HuH-7 (cell line): ENCODE measurements at regions not wholly inside any gene's neighbourhood (a gene's known extent, or its start where the extent isn't known, plus 50 kb on each side); places are given as distances from the start of the nearest gene placed in this dataset.

Experiments used
- DNase-seq: peaks from one replicate; pipeline ENCODE4 v3.0.0; 2011; ENCODE audit warnings: low spot score

DNA sequence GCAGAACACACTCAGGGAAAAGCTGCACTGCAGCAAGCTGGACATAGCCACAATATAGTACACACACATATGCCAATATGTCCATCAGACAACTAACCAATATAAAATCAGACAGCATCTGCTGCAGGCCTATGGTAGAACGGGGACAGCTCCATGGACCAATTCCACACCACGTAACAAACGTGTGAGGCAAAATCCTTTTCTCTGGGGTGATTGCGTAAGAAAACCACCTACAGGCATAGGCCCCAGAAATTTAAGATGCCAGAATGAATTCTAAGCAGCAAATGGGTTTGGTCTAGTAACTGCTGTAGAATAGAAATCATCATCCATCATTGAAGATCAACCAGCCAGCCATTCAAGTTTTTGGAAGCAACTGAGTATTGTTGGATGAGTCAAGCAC lies 368.9 kb upstream of the TMPO start:
- no peak for DNase-seq

DNA sequence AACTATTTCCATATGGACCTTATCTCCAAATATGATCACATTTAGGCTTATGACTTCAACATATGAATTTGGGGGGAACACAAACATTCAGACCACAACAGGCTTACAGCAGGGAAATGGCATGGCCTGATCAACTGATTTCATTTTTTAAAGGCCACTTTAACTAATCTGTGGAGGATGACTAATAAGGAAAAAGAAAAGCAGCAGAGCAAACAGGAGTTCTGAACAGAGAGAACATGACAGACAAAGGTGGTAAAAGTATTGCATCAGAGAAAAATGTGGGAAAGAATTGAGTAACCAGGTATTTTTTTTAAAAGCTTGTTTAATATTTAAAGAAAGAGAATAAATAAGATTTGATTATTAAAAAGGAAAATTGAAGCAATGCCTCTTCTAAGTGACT lies 366.1 kb upstream of the TMPO start:
- DNase-seq: no peak

DNA sequence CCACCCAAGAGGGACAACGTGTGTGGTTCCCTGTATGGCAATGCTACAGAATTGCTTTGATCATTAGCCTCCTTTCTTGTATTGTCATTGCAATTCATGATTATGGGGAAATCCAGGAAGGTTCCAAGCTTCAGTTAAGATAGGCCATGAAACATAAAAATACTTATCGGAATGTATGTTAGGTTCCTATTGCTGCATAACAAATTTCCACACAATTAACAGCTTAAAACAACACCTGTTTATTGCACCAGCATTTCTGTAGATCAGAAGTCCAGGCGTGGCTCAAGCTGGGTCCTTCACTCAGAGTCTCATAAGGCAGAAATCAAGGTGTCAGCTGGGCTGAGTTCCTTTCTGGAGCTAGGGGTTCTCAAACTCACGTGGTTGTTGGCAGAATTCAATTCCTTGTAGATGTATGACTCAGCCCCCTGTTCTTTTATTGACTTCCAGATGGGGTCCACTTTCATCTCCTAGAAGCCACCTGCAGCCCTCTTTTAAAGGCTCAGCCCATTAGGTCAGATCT lies 365.6 kb upstream of the TMPO start:
- no peak for DNase-seq

DNA sequence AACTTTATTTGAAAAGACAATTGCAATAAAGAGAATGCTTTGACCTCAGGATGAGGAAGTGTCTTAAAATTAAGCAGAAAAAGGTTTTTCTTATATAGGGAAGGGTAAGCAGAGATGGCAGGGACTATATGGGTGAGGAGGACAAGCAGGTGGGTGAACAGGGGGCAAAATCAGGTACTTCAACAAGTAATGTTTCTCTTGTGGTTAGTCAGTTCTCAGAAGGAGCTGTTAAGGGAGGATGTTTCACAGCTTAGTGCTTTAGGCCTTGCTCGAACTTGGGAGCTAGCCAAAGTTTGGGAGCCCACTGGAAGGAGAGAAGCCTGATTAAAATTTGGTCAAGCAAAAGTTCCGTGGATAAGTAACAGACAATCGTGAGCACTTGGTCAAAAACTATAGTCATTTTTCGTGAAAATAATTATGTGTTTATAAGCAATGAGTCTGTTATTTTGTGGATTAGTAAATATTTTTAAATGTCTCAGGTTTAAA lies 364.2 kb upstream of the TMPO start:
- DNase-seq: no peak

DNA sequence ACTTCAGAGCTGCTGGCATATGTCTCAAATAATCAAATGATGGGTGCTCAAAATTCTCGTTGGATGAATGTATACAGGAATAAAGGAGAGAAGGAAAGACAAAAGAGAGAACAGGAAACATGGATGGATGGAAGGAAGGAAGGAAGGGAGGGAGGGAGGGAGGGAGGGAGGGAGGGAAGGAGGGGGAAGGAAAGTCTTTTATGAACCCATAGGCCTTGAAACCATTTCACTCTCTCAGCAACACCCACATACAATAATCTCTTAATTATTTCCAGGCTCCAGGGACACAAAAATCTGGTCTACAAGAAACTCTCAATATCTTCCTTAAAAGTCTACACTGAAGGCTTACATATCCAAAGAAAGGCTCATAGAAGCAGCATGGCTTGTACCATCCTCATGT lies 363.4 kb upstream of the TMPO start:
- no peak for DNase-seq

DNA sequence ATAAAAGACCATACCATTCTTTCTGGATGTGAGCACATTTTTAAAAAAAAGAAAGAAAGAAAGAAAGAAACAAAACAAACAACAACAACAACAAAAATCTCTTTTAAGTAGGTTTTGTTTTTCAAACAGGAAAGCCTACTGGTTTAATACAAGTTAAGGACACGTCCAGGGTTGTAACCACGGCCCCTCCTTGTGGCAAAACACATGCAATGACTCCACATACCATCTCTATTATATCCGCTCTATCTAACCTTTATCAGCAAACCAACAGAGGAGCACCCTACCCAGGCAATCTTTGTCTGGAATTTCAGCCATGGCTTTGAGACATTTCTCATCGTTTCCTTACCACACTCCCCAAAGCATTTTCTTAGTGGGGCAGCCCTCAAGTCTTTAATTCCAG lies 360.5 kb upstream of the TMPO start:
- peak; percentile 7 for DNase-seq

DNA sequence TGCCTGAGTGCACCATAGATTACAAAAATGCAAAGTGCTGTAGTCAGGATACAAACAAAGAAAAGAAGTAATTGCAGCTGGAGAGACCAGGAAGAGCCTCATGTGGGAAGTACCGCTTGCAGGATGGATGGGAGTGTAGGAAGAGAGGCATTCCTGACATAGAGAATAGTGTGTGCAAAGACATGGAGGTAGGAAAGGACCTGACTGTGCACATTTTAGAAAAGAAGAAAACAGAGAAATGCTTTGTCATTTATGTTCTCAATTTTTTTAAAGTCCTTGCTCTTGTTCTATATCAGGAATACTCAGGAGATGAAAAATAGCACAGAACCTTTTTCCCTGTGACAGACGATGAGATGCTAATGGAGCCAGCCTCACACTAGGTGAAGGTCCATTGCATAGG lies 358.7 kb upstream of the TMPO start:
- no peak for DNase-seq

DNA sequence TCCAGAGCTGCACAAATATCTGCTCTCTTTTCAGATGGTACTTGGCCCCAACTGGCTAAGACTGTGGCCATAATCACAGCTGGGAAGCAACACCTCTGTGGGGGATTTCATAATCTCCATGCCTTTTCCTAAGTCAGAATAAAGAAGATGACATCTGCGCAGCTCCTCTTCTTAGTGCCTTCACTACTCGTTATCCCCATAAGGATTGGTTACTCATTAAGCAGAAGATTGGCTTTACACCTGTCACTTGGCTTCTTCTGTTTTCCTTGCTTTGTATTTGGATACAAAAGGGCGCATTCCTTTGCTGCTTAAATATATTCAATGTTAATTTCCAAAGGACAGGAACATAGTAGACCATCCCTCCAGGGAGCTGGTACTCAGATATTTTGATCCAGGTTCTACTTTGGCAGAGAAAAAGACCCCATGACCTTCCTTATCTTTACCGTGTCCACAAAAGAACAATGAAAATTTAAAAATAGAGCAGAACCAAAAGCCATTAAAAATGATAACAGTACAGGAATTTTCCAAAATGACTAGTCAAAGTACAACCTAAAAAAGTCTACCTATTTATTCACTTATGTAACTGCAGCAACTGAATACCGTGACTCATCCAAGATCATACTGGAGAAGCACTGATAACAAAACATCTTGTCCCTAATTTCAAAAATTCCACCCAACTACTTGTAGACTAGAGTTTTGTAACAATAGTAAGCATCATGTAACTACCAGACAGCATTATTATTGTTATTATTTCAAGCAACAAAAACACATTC lies 352.3 kb upstream of the TMPO start:
- DNase-seq: no peak

DNA sequence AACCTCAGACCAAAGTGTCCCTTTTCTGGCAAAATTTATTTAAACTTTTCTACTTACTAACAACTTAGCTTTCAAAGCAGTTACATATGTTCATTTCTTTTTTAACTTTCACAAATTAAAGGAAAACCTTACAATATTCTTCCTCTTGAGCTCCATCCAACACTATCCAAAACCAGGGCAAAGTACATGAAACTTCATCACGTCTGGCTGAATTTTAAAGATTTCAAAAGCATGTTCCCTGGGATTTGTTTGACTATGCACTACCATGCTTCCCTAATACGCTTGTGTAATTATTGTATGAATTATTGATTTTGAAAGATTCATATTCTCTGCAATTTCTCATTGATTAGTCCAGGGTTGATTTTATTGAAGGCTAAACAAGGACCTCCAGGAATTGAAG lies 343.1 kb upstream of the TMPO start:
- DNase-seq: no peak

DNA sequence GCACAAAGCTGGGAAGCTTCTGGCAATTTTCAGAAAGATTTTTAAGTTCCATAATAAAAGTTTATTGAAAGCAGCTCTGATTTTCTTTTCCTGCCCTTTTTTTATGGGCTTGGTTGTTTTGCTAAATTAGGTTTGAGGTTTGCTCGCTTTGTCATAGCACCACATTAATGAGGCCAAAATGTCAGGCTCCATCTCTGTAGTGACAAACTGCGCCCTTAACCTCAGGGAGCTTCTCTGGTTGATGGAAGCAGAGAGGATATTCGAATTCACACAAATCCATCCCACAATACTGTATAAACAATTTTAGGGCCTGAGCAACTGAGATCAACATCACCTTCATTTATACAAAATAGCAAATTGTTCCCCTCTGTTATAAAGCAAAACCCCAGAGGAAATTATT lies 342.6 kb upstream of the TMPO start:
- no peak for DNase-seq

DNA sequence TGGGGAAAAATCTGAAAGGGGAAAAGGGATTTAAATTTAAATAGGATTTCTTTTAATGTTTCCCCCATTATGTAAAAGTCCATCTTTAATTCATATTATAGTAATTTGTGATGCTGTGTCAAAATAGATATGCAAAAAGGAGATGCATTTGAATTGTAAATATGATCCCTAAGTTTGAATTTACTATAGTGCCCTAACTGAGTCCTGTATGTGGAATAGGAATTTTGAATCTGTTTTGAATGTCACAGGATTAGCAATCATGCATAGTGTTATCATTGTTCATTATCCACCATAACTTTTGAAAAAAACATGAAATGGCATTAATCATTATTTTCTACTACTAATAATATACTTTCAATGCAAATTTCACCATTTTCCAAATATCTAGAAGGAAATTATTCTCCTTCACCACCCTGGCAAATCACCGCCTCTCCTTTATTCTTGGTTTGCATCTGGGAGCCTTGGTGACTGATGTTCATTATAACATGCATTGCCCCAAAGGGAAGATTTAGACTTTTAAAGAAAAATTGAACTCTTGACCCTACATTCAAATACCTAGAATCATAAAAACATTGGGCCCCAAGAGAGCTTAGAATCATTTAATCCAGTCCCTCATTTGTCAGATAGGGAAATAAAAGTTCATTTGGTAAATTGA lies 341.5 kb upstream of the TMPO start:
- no peak for DNase-seq

DNA sequence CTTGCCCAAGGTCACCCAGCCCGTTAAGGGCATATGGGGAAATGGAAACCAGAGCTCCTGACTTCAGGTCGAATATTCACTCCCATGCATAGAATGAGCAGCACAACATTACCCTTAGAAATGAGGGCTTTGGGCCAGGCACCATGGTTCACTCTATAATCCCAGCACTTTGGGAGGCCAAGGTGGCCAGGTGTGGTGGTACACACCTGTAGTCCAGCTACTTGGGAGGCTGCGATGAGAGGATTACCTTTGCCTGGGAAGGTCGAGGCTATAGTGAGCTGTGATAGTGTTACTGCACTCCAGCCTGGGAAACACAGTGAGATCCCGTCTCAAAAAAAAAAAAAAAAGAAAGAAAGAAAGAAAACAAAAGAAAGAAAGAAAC lies 341.0 kb upstream of the TMPO start:
- DNase-seq: no peak

DNA sequence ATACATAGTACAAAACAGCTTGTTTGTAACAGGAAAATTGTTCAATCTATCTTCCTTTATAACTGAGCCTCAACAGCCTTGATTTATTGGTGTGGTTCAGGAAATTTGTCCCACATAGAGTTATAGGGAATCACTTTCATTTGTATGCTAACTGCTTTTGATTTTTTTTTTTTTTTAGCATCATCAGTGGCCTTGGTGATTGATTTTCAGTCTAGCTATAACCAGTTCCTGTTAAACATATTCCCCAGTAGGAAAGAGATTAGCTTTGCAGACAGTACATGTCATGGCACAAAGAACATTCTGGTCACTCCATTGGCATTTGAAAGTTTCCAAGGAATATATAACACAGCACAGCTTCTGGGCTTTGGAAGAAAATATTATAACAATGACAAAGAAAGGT lies 337.3 kb upstream of the TMPO start:
- no peak for DNase-seq

DNA sequence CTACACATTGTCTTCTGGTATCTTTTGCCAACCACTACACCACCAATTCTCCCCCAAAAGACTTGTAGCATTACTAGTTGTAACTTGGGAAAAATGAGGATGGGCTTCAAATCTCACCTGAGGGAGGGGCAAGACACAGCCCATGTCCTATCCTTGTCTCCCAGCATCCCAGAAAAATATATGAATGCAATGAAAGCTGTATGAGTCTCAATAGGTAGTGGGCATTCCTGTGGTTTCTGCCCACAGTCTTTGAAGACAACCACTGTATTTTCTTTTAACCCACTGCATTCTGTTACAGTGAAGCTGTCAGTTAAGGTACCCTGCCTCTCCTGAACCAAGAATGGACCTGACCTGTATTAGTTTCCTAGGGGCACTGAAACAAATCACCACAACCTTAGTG lies 336.2 kb upstream of the TMPO start:
- DNase-seq: no peak

DNA sequence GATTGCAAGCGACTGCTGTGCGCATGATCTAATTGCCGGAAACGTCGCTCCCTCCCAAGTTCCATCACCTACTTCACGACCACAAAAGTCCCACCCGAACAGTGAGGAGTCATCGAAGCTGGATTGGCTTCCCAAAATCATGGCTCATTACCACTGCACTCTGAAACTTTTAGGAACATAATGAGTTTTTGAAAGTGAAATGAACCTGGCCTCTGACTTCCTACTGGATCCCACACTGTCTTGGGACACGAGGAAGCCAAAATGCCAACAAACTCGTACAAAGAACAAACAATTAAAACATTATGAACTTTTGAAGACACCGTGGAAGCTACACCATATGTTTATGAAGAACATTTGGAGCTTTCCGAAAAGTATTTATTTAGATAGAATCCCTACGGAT lies 334.8 kb upstream of the TMPO start:
- no peak for DNase-seq

DNA sequence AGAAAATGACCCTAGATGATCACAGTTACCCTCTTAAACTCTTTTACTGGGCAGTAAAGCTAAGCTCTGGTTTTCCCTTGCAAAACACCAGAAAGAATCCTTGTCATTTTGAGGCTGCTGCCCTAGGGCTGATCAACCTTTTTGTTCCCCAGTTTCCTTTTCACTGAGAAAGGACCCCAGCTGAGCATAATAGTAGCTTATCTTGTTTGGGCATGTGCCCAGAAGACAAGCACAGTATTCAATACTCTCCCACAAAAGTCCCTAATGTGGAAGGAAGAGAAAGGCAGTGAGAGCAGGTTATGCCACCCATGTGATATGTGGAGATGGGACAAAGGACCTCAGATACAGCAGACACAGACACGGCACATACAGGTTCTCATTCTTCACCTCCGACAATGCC lies 332.6 kb upstream of the TMPO start:
- DNase-seq: no peak

DNA sequence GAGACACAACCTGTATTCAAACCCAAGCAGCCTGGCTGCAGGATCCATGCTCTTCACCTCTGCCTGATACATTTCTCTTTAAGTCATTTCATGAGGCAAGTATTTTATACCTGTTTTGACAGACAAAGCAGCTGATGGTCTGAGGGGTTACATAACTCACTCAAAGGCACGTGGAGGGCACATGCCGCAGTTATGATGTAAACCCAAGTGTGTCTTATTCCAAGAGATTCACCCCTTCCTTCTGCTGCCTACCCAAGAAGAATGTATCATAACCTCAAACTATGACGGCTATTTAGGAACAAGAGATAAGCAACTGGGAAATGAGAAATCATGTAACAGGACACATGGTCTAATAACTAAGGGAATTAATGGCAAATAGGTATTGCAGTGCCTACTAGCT lies 329.8 kb upstream of the TMPO start:
- DNase-seq: no peak

DNA sequence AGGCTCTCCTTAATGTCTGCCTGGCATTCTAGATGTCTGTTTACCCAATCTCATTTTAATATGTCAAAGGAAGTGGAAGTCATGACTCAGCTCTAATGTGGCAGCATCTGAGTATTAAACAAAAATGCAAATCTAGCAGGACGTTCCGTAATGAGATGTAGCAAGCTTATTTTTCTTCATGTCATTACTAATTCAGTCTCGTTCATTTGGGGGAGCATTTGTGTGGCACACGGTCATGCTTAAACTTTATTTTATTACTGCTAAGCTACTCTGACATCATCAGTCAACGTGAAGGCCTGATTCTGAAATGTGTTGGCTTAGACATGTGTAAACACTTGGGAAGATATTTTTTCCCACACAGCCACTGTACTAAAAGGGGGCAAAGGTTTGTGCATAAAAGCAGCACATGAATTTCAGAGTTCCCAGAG lies 326.7 kb upstream of the TMPO start:
- no peak for DNase-seq

DNA sequence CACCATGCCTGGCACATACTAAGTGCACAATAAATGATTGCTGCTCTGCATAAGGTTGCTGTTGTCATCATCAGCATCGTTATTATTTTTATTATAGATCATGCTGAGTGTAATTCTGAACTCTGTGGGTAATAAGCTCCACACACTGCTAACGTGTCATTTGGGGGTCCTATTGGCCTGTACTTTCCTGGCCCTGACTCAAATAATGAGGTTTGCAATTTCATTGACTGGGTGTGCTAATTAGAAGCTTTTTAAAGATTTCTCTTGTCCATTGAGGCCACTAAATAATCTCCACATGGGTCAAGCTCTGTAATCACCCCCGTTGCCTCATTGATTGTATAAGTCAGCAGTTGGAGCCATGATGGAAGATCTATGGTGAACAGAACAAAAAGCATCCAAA lies 320.8 kb upstream of the TMPO start:
- no peak for DNase-seq

DNA sequence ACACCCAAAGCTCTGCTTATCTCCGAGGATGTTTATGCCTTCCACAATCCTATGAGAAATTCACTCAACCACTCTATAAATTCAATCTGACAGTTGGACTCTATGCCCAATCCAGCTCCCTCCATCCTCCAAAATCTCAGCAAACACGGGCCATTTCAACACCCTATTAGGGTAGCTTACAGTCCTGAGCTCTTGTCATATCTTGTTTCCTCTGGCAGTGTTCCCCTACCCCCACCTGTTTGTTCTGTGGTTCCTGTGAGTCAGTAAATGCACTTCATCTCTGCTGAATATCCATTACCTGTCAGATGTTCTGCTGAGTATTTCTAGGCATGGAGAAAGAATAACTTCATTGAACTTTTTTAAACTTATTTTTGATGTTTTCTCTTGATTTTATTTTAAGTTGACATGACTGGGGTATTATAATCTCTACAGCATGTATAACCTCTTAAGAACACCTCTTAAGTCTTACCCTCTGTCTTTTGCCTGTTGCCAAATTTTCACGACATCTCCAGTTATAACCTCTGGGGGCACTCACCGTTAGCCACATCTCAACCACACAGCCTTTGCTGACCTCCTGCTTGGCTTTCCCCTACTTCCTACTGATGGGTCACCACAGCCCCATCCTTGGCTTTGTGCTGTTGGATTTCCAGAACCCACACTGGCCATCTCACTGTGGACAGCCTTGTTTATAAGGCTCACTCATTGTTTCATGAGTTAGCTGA lies 317.0 kb upstream of the TMPO start:
- DNase-seq: no peak

DNA sequence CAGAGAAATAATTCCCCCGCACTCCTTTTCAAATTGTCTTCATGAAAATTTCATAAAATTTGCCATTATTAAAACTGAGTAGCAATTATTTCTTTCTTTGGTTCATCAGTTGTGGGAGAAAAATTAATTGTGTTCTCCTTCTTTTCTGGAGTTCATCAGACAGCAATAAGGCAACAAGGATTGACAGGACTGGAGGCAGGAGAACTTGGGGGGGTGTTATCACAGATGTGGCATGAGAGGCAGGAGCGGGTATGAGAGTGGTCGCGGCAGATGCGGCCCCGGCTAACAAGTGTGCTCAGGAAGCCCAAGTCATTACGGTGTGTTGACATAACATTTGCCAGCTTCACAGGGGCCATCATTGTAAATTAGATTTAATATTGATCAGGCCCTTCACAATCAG lies 306.6 kb upstream of the TMPO start:
- no peak for DNase-seq

DNA sequence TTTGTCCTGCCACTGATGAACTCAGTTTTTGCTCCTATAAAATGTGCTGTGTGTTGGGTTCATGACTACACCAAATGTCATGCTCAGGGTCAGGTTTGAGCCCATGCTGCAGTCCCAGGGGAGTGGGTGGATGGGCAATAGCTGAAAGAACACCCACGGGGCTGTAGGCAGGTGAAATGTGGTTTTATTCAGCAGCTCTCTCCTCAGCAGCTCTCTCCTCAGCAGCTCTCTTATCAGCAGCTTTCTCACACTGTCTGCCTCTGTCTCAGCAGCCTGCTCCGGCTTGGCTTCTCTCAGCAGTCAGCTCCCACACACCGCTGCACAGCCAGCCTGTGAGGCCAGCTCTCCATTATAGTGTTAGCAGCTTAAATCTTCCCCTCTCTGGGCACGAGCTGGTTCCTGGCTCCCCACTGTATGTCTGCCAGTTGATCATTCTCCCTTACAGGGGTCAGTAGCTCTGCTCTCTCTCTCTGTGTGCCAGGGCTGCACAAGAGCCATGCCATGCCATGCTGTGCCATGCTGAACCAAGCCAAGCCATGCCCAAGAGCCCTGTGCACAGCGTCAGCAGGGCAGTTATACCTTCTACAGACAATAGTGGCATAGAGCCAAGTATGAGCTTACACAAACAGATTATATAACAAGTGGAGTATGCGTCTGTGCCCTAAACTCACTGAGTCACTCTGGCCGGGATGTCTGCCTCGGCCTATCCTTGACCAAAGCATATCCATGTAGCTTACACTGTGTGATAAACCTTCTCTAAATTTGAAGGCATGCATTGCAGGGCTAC lies 303.3 kb upstream of the TMPO start:
- DNase-seq: no peak
